Right lung (tissue), 2 donors: ENCODE measurements at regions not wholly inside any gene's neighbourhood (a gene's known extent, or its start where the extent isn't known, plus 50 kb on each side); places are given as distances from the start of the nearest gene placed in this dataset.
"Not testable (repeated sequence)": the region's sequence is repeated elsewhere in the genome, so short reads cannot be mapped to it uniquely, and the experiment has no call there.

Experiments used
- DNase-seq, 2 donors: peaks; one replicate each; pipeline ENCODE4 v3.0.0-alpha.2; 2013

- DNase-seq, result no peak
These were observed 117.5 kb upstream of the MEIS1 start for GRCh38 chr2:66317268-66317890.

GRCh38 chr2:66306483-66306882 lies 128.4 kb upstream of the MEIS1 start:
- DNase-seq, result no peak

- DNase-seq, result peak; percentile 94 to 95
These were observed 129.2 kb upstream of the MEIS1 start for GRCh38 chr2:66305718-66306117.

- no peak for DNase-seq
These were observed 131.5 kb upstream of the MEIS1 start for GRCh38 chr2:66303471-66303870.

GRCh38 chr2:66301767-66302140 lies 133.2 kb upstream of the MEIS1 start:
- DNase-seq, result no peak

GRCh38 chr2:66301022-66301766 lies 133.7 kb upstream of the MEIS1 start:
- DNase-seq, result peak; percentile 39 to 49

- no peak for DNase-seq
These were observed 151.1 kb upstream of the MEIS1 start for GRCh38 chr2:66283787-66284186.

GRCh38 chr2:66281980-66282379 lies 152.9 kb upstream of the MEIS1 start:
- no peak for DNase-seq

- DNase-seq, result no peak
These were observed 155.9 kb upstream of the MEIS1 start for GRCh38 chr2:66279024-66279423.

- DNase-seq, result no peak
These were observed 158.9 kb upstream of the MEIS1 start for GRCh38 chr2:66275984-66276383.

- DNase-seq, result no peak
These were observed 160.9 kb upstream of the MEIS1 start for GRCh38 chr2:66273933-66274490.

GRCh38 chr2:66272751-66273150 lies 162.2 kb upstream of the MEIS1 start:
- no peak for DNase-seq

GRCh38 chr2:66271777-66272176 lies 163.1 kb upstream of the MEIS1 start:
- no peak for DNase-seq

- DNase-seq, result no peak
These were observed 164.7 kb upstream of the MEIS1 start for GRCh38 chr2:66270247-66270646.

GRCh38 chr2:66269166-66269565 lies 165.8 kb upstream of the MEIS1 start:
- DNase-seq, result no peak

- DNase-seq, result no peak
These were observed 166.2 kb upstream of the MEIS1 start for GRCh38 chr2:66268756-66269155.

GRCh38 chr2:66264354-66264753 lies 170.6 kb upstream of the MEIS1 start:
- no peak for DNase-seq

- DNase-seq, result no peak
These were observed 179.1 kb upstream of the MEIS1 start for GRCh38 chr2:66255867-66256266.

- no peak for DNase-seq
These were observed 179.8 kb upstream of the MEIS1 start for GRCh38 chr2:66255136-66255535.

GRCh38 chr2:66253066-66253465 lies 181.9 kb upstream of the MEIS1 start:
- DNase-seq, result no peak

- no peak for DNase-seq
These were observed 182.8 kb upstream of the MEIS1 start for GRCh38 chr2:66252109-66252508.

- no peak for DNase-seq
These were observed 183.4 kb upstream of the MEIS1 start for GRCh38 chr2:66251573-66251972.

- not testable (repeated sequence) for DNase-seq
These were observed 185.8 kb upstream of the MEIS1 start for GRCh38 chr2:66249089-66249488.
